Adrenal gland (tissue), 5 donors: ENCODE measurements at regions not wholly inside any gene's neighbourhood (a gene's known extent, or its start where the extent isn't known, plus 50 kb on each side); places are given as distances from the start of the nearest gene placed in this dataset.
"Not testable (repeated sequence)": the region's sequence is repeated elsewhere in the genome, so short reads cannot be mapped to it uniquely, and the experiment has no call there.

Source experiments
- POLR2A ChIP-seq, 2 donors: fragments of 450-650 bp; IDR thresholded peaks; one replicate each; pipeline ENCODE4 v1.6.1; 2017; ENCODE audit warnings: antibody characterized with exemption in 2 of 2, mild to moderate bottlenecking in 2 of 2, moderate library complexity in 1 of 2
- TF ChIP-seq, protein P1 (sequence below), 6 experiments: fragments of 450-650 bp in 4 of 6; fragments of 200-600 bp in 2 of 6; sonication (generic) in 1 of 6; IDR thresholded peaks; 1 replicate in 5 of 6; 2 replicates in 1 of 6; pipeline versions ENCODE4 v1.5.1 to v1.8.0; 2016 to 2021; ENCODE audit warnings: antibody characterized with exemption in 6 of 6, mild to moderate bottlenecking in 2 of 6, moderate library complexity in 1 of 6
- donor health status: DM: no; HTN: no; CAD: no.

DNA sequence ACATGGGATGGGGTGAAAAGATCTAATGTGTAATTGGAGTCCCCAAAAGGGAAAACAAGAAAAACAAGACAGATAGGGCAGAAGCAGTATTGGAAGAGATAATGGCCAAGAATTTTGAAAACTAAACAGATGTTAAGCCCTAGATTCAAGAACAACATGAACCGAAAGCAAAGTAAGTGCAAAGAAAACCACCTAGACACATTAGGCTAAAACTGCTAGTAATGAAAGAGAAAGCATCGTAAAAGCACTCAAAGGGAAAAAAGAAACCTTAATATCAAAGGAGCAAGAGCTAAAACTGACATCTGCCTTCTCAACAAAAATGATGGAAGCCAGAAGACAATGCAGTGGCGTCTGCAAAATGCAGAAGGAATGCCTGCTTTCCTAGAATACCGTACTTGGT lies 92.1 kb upstream of the ADORA2B start:
- TF ChIP-seq, protein P1, sequence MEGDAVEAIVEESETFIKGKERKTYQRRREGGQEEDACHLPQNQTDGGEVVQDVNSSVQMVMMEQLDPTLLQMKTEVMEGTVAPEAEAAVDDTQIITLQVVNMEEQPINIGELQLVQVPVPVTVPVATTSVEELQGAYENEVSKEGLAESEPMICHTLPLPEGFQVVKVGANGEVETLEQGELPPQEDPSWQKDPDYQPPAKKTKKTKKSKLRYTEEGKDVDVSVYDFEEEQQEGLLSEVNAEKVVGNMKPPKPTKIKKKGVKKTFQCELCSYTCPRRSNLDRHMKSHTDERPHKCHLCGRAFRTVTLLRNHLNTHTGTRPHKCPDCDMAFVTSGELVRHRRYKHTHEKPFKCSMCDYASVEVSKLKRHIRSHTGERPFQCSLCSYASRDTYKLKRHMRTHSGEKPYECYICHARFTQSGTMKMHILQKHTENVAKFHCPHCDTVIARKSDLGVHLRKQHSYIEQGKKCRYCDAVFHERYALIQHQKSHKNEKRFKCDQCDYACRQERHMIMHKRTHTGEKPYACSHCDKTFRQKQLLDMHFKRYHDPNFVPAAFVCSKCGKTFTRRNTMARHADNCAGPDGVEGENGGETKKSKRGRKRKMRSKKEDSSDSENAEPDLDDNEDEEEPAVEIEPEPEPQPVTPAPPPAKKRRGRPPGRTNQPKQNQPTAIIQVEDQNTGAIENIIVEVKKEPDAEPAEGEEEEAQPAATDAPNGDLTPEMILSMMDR (IDR thresholded peaks at IDR 0.05), result not testable (repeated sequence)
- TF ChIP-seq POLR2A (IDR thresholded peaks at IDR 0.05), result not testable (repeated sequence)
